Mesothelial cell of epicardium (in vitro differentiated cells): ENCODE measurements at regions not wholly inside any gene's neighbourhood (a gene's known extent, or its start where the extent isn't known, plus 50 kb on each side); places are given as distances from the start of the nearest gene placed in this dataset.

Experiments
- DNase-seq, 2 experiments: peaks; one replicate each; pipeline ENCODE4 v3.0.0; 2021; ENCODE audit warnings: low spot score in 2 of 2; ENCODE audit not compliant: unreplicated experiment in 2 of 2
- H3K27ac Mint-ChIP-seq: 2 replicates; pipeline ENCODE4 v1.8.0; 2021; ENCODE audit warnings: mixed read lengths
- H3K27me3 Mint-ChIP-seq: 2 replicates; pipeline ENCODE4 v1.8.0; 2021; ENCODE audit warnings: low read depth, mixed read lengths
- H3K36me3 Mint-ChIP-seq: 2 replicates; pipeline ENCODE4 v1.8.0; 2021; ENCODE audit warnings: mixed read lengths
- H3K4me1 Mint-ChIP-seq: 2 replicates; pipeline ENCODE4 v1.8.0; 2021; ENCODE audit warnings: mixed read lengths
- H3K4me3 Mint-ChIP-seq: 2 replicates; pipeline ENCODE4 v1.8.0; 2021; ENCODE audit warnings: mild to moderate bottlenecking, moderate library complexity, mixed read lengths
- H3K9me3 Mint-ChIP-seq: 2 replicates; pipeline ENCODE4 v1.8.0; 2021; ENCODE audit warnings: mixed read lengths
- TF ChIP-seq, protein P1 (sequence below): fragments of 200-600 bp; sonication (generic); IDR thresholded peaks from one replicate; pipeline ENCODE4 v1.5.0; 2021; ENCODE audit warnings: antibody characterized with exemption; ENCODE audit not compliant: unreplicated experiment

- Mint-ChIP-seq H3K27me3 (no peaks in the 10 kb centered on the region), H3K4me1 (no peaks in the 10 kb centered on the region), H3K36me3 (no peaks in the 10 kb centered on the region), H3K4me3 (no peak overlapping the region), H3K27ac (no peak overlapping the region), H3K9me3 (no peaks in the 10 kb centered on the region)
- TF ChIP-seq, protein P1, sequence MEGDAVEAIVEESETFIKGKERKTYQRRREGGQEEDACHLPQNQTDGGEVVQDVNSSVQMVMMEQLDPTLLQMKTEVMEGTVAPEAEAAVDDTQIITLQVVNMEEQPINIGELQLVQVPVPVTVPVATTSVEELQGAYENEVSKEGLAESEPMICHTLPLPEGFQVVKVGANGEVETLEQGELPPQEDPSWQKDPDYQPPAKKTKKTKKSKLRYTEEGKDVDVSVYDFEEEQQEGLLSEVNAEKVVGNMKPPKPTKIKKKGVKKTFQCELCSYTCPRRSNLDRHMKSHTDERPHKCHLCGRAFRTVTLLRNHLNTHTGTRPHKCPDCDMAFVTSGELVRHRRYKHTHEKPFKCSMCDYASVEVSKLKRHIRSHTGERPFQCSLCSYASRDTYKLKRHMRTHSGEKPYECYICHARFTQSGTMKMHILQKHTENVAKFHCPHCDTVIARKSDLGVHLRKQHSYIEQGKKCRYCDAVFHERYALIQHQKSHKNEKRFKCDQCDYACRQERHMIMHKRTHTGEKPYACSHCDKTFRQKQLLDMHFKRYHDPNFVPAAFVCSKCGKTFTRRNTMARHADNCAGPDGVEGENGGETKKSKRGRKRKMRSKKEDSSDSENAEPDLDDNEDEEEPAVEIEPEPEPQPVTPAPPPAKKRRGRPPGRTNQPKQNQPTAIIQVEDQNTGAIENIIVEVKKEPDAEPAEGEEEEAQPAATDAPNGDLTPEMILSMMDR, result no peak
- DNase-seq, result no peak
Observed at GRCh38 chr13:56351041-56351440, 789.7 kb upstream of the PRR20A start.

DNA sequence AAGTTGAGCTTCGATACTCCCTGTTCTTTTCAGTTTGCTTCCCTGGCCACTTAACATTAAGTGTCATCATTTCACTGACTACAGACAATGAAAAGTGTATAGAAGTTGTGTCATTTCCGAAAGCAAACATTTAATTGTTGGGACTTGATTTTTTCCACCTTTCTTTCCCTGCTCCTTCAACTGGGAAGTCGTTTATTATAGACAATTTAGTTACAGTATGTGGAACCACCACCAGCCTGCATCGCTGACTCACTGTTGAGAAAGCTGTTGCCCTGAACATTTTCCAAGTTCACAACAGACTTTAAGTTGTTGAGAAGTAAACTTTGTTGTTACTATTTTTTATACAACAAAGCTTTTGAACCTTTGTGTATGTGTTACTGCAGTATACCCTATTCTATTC is 788.4 kb upstream of the PRR20A start:
- Mint-ChIP-seq H3K27me3 (no peaks in the 10 kb centered on the region), H3K4me1 (no peaks in the 10 kb centered on the region), H3K36me3 (no peaks in the 10 kb centered on the region), H3K4me3 (no peak overlapping the region), H3K27ac (no peak overlapping the region), H3K9me3 (no peaks in the 10 kb centered on the region)
- TF ChIP-seq, protein P1, result no peak
- no peak for DNase-seq

- DNase-seq, result no peak
- H3K27ac Mint-ChIP-seq, result no peak overlapping the region
- no peaks in the 10 kb centered on the region for H3K36me3 Mint-ChIP-seq
- TF ChIP-seq, protein P1, result no peak
- H3K9me3 Mint-ChIP-seq, result no peaks in the 10 kb centered on the region
- H3K27me3 Mint-ChIP-seq, result no peaks in the 10 kb centered on the region
- H3K4me3 Mint-ChIP-seq, result no peak overlapping the region
- H3K4me1 Mint-ChIP-seq, result no peaks in the 10 kb centered on the region
Observed at GRCh38 chr13:56352901-56353300, 787.8 kb upstream of the PRR20A start.

GRCh38 chr13:56356690-56357089 is 784.0 kb upstream of the PRR20A start:
- Mint-ChIP-seq H3K4me3 (no peak overlapping the region), H3K9me3 (peaks cover 3% of the 10 kb centered on the region), H3K27ac (no peak overlapping the region), H3K27me3 (no peaks in the 10 kb centered on the region), H3K36me3 (no peaks in the 10 kb centered on the region), H3K4me1 (no peaks in the 10 kb centered on the region)
- TF ChIP-seq, protein P1, result no peak
- DNase-seq, result no peak

DNA sequence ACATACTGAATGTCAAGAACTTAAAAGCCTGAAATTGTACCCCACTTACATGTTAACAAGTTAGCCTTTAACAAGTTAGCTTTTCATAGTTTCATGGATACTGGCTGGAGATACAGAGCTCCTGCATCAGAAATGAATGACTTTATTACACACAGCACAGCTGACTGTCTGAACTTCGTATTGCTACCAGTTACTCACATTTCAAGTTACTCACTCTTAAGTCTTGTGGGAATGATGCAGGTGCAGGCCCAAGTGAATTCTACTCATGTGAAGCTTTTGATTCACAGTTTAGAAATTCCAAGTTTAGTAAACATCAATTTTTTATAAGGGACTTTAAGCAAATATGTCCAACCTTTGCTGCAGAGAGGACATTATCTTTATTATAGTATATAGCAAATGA is 762.2 kb upstream of the PRR20A start:
- Mint-ChIP-seq H3K36me3 (peaks cover 3% of the 10 kb centered on the region), H3K4me1 (no peaks in the 10 kb centered on the region)

More for the DNA sequence above, 762.2 kb upstream of the PRR20A start:
- no peaks in the 10 kb centered on the region for H3K27me3 Mint-ChIP-seq
- H3K4me3 Mint-ChIP-seq, result no peak overlapping the region
- no peak overlapping the region for H3K27ac Mint-ChIP-seq
- no peak for DNase-seq
- TF ChIP-seq, protein P1, result no peak
- H3K9me3 Mint-ChIP-seq, result peaks cover 16% of the 10 kb centered on the region
